22Rv1 (cell line): ENCODE measurements at regions not wholly inside any gene's neighbourhood (a gene's known extent, or its start where the extent isn't known, plus 50 kb on each side); places are given as distances from the start of the nearest gene placed in this dataset.

ENCODE experiments used
- ZFX ChIP-seq: fragments of 450-650 bp; IDR thresholded peaks from 2 replicates; pipeline ENCODE4 v1.6.1; 2017; ENCODE audit warnings: antibody characterized with exemption, borderline replicate concordance
- TF ChIP-seq, protein P1 (sequence below): fragments of 450-650 bp; IDR thresholded peaks from 2 replicates; pipeline ENCODE4 v1.5.1; 2017; ENCODE audit warnings: mild to moderate bottlenecking

DNA sequence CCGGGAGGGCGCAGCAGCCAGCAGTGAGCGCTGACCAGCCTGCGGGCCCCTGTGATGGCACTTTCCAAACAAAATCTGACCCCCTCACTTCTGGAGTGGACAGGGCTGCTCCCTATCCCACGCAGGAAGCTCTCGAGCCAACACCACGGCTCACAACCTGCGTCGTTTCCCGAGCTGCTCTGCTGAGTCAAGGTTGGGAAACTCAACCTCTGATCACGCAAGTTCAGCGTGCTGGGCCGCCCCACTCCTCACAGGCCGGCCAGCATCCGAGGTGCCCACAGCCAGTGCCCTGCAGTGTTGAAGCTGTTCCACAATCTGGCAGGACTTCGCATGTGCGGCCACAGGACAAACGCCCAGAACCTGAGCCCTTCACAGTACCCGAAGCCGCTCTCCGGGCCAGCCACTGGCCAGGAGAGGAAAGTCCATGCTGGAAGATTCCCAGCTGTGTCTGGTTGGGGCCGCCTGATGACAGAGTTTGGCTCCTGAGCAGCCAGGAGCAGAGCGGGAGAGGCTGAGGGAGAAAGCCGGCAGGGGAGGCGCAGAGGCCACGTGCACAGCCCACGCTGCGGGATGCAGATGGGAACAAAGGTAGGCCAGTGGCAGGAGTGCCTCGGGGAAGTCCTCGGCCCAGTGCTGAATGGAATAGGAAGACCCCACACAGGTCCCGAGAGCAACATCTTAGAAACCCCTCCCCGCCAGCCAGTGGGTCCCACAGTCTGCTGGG, 263.3 kb upstream of the TCERG1L start:
- TF ChIP-seq, protein P1, sequence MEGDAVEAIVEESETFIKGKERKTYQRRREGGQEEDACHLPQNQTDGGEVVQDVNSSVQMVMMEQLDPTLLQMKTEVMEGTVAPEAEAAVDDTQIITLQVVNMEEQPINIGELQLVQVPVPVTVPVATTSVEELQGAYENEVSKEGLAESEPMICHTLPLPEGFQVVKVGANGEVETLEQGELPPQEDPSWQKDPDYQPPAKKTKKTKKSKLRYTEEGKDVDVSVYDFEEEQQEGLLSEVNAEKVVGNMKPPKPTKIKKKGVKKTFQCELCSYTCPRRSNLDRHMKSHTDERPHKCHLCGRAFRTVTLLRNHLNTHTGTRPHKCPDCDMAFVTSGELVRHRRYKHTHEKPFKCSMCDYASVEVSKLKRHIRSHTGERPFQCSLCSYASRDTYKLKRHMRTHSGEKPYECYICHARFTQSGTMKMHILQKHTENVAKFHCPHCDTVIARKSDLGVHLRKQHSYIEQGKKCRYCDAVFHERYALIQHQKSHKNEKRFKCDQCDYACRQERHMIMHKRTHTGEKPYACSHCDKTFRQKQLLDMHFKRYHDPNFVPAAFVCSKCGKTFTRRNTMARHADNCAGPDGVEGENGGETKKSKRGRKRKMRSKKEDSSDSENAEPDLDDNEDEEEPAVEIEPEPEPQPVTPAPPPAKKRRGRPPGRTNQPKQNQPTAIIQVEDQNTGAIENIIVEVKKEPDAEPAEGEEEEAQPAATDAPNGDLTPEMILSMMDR, result no peak
- TF ChIP-seq ZFX, result no peak
